OCI-LY1 (cell line): ENCODE measurements at regions not wholly inside any gene's neighbourhood (a gene's known extent, or its start where the extent isn't known, plus 50 kb on each side); places are given as distances from the start of the nearest gene placed in this dataset.

Experiments
- EZH2 ChIP-seq: fragments of 200-600 bp; sonication (generic), shearing (Covaris generic); IDR thresholded peaks from 2 replicates; pipeline ENCODE4 v1.8.0; 2017; ENCODE audit warnings: borderline replicate concordance, mixed run types, mild to moderate bottlenecking, antibody characterized with exemption, low read length, moderate library complexity, mixed read lengths
- TF ChIP-seq, protein P1 (sequence below): fragments of 200-600 bp; sonication (generic), shearing (Covaris generic); IDR thresholded peaks from 2 replicates; pipeline ENCODE4 v1.5.1; 2017; ENCODE audit warnings: mild to moderate bottlenecking, antibody characterized with exemption, low read length, moderate library complexity, mixed read lengths

DNA sequence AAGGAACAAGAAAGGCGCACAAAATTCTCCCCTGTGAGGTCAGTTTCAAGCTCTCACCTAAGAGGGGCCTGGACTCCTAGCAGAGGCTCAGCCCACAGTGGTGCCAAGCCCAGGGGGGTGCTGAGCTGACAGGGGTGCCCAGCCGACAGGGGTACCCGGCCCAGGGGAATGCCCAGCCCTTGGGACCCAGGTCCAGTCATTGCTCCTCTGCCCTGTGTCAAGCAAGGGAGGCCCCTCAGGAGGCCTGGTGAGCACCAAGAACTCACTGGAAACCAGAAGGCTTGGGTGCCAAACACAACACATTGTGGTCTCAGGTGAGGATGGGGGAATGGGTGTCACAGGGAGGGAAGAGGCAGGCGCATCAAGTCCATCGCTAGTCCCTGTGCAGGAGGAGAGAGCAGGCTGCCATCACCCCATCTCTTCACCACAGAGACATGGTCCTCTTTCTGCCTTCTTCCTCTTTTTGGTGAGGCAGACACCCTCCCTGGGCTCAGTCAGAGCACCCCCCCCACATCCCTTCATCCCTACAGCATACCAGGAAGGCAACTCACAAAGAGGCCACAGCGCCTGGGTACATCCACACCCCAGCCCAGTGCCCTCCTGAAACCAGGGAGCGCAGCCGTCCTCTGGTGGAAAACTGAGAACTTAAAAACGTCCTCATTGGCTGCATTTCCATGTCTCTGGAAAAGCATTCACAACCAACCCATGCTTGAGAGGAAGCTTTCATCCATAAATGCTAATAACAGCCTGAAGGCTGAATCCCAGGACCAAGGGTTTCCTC is 111.3 kb downstream of the BANF2 start:
- TF ChIP-seq, protein P1, sequence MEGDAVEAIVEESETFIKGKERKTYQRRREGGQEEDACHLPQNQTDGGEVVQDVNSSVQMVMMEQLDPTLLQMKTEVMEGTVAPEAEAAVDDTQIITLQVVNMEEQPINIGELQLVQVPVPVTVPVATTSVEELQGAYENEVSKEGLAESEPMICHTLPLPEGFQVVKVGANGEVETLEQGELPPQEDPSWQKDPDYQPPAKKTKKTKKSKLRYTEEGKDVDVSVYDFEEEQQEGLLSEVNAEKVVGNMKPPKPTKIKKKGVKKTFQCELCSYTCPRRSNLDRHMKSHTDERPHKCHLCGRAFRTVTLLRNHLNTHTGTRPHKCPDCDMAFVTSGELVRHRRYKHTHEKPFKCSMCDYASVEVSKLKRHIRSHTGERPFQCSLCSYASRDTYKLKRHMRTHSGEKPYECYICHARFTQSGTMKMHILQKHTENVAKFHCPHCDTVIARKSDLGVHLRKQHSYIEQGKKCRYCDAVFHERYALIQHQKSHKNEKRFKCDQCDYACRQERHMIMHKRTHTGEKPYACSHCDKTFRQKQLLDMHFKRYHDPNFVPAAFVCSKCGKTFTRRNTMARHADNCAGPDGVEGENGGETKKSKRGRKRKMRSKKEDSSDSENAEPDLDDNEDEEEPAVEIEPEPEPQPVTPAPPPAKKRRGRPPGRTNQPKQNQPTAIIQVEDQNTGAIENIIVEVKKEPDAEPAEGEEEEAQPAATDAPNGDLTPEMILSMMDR, result no peak
- TF ChIP-seq EZH2, result no peak
